Chondrocyte (in vitro differentiated cells): ENCODE measurements at regions not wholly inside any gene's neighbourhood (a gene's known extent, or its start where the extent isn't known, plus 50 kb on each side); places are given as distances from the start of the nearest gene placed in this dataset.
"Not testable (repeated sequence)": the region's sequence is repeated elsewhere in the genome, so short reads cannot be mapped to it uniquely, and the experiment has no call there.

Experiments
- DNase-seq: peaks from one replicate; pipeline ENCODE4 v3.0.0; 2021; ENCODE audit warnings: mixed read lengths, low spot score
- H3K27ac Mint-ChIP-seq: one replicate; pipeline ENCODE4 v1.8.0; 2021; ENCODE audit warnings: mild to moderate bottlenecking, moderate library complexity, mixed read lengths; ENCODE audit not compliant: unreplicated experiment
- H3K27me3 Mint-ChIP-seq: 2 replicates; pipeline ENCODE4 v1.8.0; 2021; ENCODE audit warnings: low read depth, mixed read lengths
- H3K36me3 Mint-ChIP-seq: 2 replicates; pipeline ENCODE4 v1.8.0; 2021; ENCODE audit warnings: low read depth, mixed read lengths
- H3K4me1 Mint-ChIP-seq: 2 replicates; pipeline ENCODE4 v1.8.0; 2021; ENCODE audit warnings: low read depth, mild to moderate bottlenecking, mixed read lengths
- H3K4me3 Mint-ChIP-seq: one replicate; pipeline ENCODE4 v1.8.0; 2021; ENCODE audit warnings: mild to moderate bottlenecking, moderate library complexity, mixed read lengths; ENCODE audit not compliant: unreplicated experiment
- H3K9me3 Mint-ChIP-seq: 2 replicates; pipeline ENCODE4 v1.8.0; 2021; ENCODE audit warnings: low read depth, mixed read lengths
- CTCF ChIP-seq: fragments of 200-600 bp; sonication (generic); IDR thresholded peaks from 2 replicates; pipeline ENCODE4 v1.5.0; 2021; ENCODE audit warnings: antibody characterized with exemption, mild to moderate bottlenecking, moderate library complexity

- not testable (repeated sequence) for H3K36me3 Mint-ChIP-seq, H3K4me3 Mint-ChIP-seq, DNase-seq, H3K27me3 Mint-ChIP-seq, H3K27ac Mint-ChIP-seq, H3K9me3 Mint-ChIP-seq, H3K4me1 Mint-ChIP-seq
Observed at GRCh38 chr1:161454865-161455707, 50.2 kb upstream of the FCGR2A start.

- not testable (repeated sequence) for H3K36me3 Mint-ChIP-seq, H3K27ac Mint-ChIP-seq, H3K27me3 Mint-ChIP-seq, H3K9me3 Mint-ChIP-seq, H3K4me3 Mint-ChIP-seq, H3K4me1 Mint-ChIP-seq
- DNase-seq = peak; percentile 98
Observed at GRCh38 chr1:161453950-161454864, 51.0 kb upstream of the FCGR2A start.

- not testable (repeated sequence) for H3K4me1 Mint-ChIP-seq, H3K27ac Mint-ChIP-seq, H3K4me3 Mint-ChIP-seq, H3K36me3 Mint-ChIP-seq, H3K9me3 Mint-ChIP-seq, DNase-seq, H3K27me3 Mint-ChIP-seq
Observed at GRCh38 chr1:161451698-161452348, 53.4 kb upstream of the FCGR2A start.

- DNase-seq, H3K4me3 Mint-ChIP-seq, H3K9me3 Mint-ChIP-seq, H3K36me3 Mint-ChIP-seq, H3K27ac Mint-ChIP-seq, H3K27me3 Mint-ChIP-seq, H3K4me1 Mint-ChIP-seq: not testable (repeated sequence)
Observed at GRCh38 chr1:161447760-161448332, 57.4 kb upstream of the FCGR2A start.

- not testable (repeated sequence) for H3K36me3 Mint-ChIP-seq, H3K27ac Mint-ChIP-seq, H3K4me1 Mint-ChIP-seq, H3K4me3 Mint-ChIP-seq, H3K9me3 Mint-ChIP-seq, H3K27me3 Mint-ChIP-seq, DNase-seq
Observed at GRCh38 chr1:161447040-161447759, 58.1 kb upstream of the FCGR2A start.

GRCh38 chr1:161444725-161445124 lies 60.5 kb upstream of the FCGR2A start:
- H3K4me3 Mint-ChIP-seq, H3K27ac Mint-ChIP-seq, H3K4me1 Mint-ChIP-seq, H3K36me3 Mint-ChIP-seq, H3K27me3 Mint-ChIP-seq, H3K9me3 Mint-ChIP-seq: not testable (repeated sequence)
- peak; percentile 100 for DNase-seq

- H3K36me3 Mint-ChIP-seq, H3K9me3 Mint-ChIP-seq, H3K4me1 Mint-ChIP-seq, DNase-seq, H3K27me3 Mint-ChIP-seq, H3K27ac Mint-ChIP-seq, H3K4me3 Mint-ChIP-seq: not testable (repeated sequence)
Observed at GRCh38 chr1:161444255-161444654, 61.0 kb upstream of the FCGR2A start.

- H3K9me3 Mint-ChIP-seq = peaks cover 3% of the 10 kb centered on the region
- H3K4me1 Mint-ChIP-seq = peaks cover 3% of the 10 kb centered on the region
- H3K27me3 Mint-ChIP-seq = peaks cover 20% of the 10 kb centered on the region
- TF ChIP-seq CTCF = peak; percentile 76
- peak overlapping the region; percentile 77 for H3K4me3 Mint-ChIP-seq
- H3K36me3 Mint-ChIP-seq = peaks cover 2% of the 10 kb centered on the region
- peak overlapping the region; percentile 70 for H3K27ac Mint-ChIP-seq
- no peak for DNase-seq
Observed at GRCh38 chr1:161440312-161440894, 64.9 kb upstream of the FCGR2A start.
